Prostate gland (tissue), 2 donors: ENCODE measurements at regions not wholly inside any gene's neighbourhood (a gene's known extent, or its start where the extent isn't known, plus 50 kb on each side); places are given as distances from the start of the nearest gene placed in this dataset.

ENCODE experiments used
- DNase-seq: peaks from one replicate; pipeline ENCODE4 v3.0.0-alpha.2; 2019; ENCODE audit warnings: low spot score
- H3K27ac ChIP-seq, 2 donors: fragments of 200-600 bp; sonication (generic); 2 replicates each; pipeline ENCODE4 v1.5.1; 2017 to 2019
- H3K27me3 ChIP-seq: fragments of 200-600 bp; sonication (generic); replicated peaks from 2 replicates; pipeline ENCODE4 v1.5.1; 2019; ENCODE audit not compliant: insufficient read depth
- H3K36me3 ChIP-seq, 2 donors: fragments of 200-600 bp; sonication (generic); 1 replicate in 1 of 2; 2 replicates in 1 of 2; pipeline versions ENCODE4 v1.5.1 to v1.8.1; 2017 to 2019
- H3K4me1 ChIP-seq: fragments of 200-600 bp; sonication (generic); replicated peaks from 2 replicates; pipeline ENCODE4 v1.5.1; 2019
- H3K4me3 ChIP-seq, 2 donors: fragments of 200-600 bp; sonication (generic); 2 replicates each; pipeline ENCODE4 v1.5.1; 2017 to 2019
- H3K9me3 ChIP-seq: fragments of 200-600 bp; sonication (generic); 2 replicates; pipeline ENCODE4 v1.5.1; 2017
- CTCF ChIP-seq, 4 experiments: fragments of 200-600 bp in 2 of 4; fragments of 450-650 bp in 2 of 4; sonication (generic) in 2 of 4; IDR thresholded peaks; 1 replicate in 3 of 4; 2 replicates in 1 of 4; pipeline ENCODE4 v1.5.1; 2016 to 2019; ENCODE audit warnings: antibody characterized with exemption in 4 of 4, mild to moderate bottlenecking in 2 of 4, moderate library complexity in 2 of 4
- POLR2A ChIP-seq: fragments of 450-650 bp; IDR thresholded peaks from one replicate; pipeline ENCODE4 v1.6.1; 2016; ENCODE audit warnings: antibody characterized with exemption, mild to moderate bottlenecking
- POLR2AphosphoS5 ChIP-seq: sonication (generic); formaldehyde crosslinking; IDR thresholded peaks from one replicate; pipeline ENCODE4 v1.6.1; 2017; ENCODE audit warnings: antibody characterized with exemption
- WGBS: methylation state at CpG from one replicate; pipeline ENCODE4 v1.1.5; 2018; 5-methylcytosine and 5-hydroxymethylcytosine counted together
- intact Hi-C: fragments of 100-400 bp; cut with DNase I; formaldehyde crosslinking; loops from one replicate; pipeline ENCODE4 v1.14.2; 2022

GRCh38 chr5:109476292-109476691 is 66.5 kb upstream of the PJA2 start:
- H3K9me3 ChIP-seq = no peaks in the 10 kb centered on the region
- no peak overlapping the region for H3K27ac ChIP-seq
- H3K4me1 ChIP-seq = no peaks in the 10 kb centered on the region
- no peaks in the 10 kb centered on the region for H3K36me3 ChIP-seq
- H3K4me3 ChIP-seq = no peak overlapping the region
- 61% methylated on average over 2 of the region's 2 CpGs for WGBS
- no peak for DNase-seq
- intact Hi-C loops = loop anchor here (10.0 kb wide), 1 partner anchor 791 kb away; no protein-coding TSS in a partner anchor
- no peak for TF ChIP-seq POLR2A
- TF ChIP-seq POLR2AphosphoS5 = no peak
- TF ChIP-seq CTCF (IDR thresholded peaks at IDR 0.05) = no peak
- H3K27me3 ChIP-seq = no peaks in the 10 kb centered on the region

GRCh38 chr5:109469896-109470662 is 60.3 kb upstream of the PJA2 start:
- Histone ChIP-seq H3K4me3 (no peak overlapping the region), H3K27me3 (no peaks in the 10 kb centered on the region), H3K27ac (no peak overlapping the region), H3K36me3 (no peaks in the 10 kb centered on the region), H3K9me3 (no peaks in the 10 kb centered on the region), H3K4me1 (no peaks in the 10 kb centered on the region)
- TF ChIP-seq CTCF (IDR thresholded peaks at IDR 0.05) = no peak
- TF ChIP-seq POLR2A = no peak
- no peak for TF ChIP-seq POLR2AphosphoS5
- intact Hi-C loops = loop anchor here (10.0 kb wide), 1 partner anchor 785 kb away; no protein-coding TSS in a partner anchor
- WGBS = 74% methylated on average over 1 of the region's 1 CpG
- no peak for DNase-seq

GRCh38 chr5:109468737-109469420 is 59.1 kb upstream of the PJA2 start:
- WGBS = 41% methylated on average over 4 of the region's 4 CpGs
- no peaks in the 10 kb centered on the region for H3K36me3 ChIP-seq
- no peaks in the 10 kb centered on the region for H3K27me3 ChIP-seq
- no peaks in the 10 kb centered on the region for H3K4me1 ChIP-seq
- no peaks in the 10 kb centered on the region for H3K9me3 ChIP-seq
- TF ChIP-seq CTCF (IDR thresholded peaks at IDR 0.05) (peak; percentile 67 to 91 (median 80)), POLR2AphosphoS5 (peak; percentile 96), POLR2A (no peak)
- peak; percentile 97 for DNase-seq
- no peak overlapping the region for H3K4me3 ChIP-seq
- intact Hi-C loops = no loop called here
- H3K27ac ChIP-seq = no peak overlapping the region

- Histone ChIP-seq H3K4me1 (no peaks in the 10 kb centered on the region), H3K27me3 (no peaks in the 10 kb centered on the region), H3K9me3 (no peaks in the 10 kb centered on the region), H3K36me3 (no peaks in the 10 kb centered on the region), H3K27ac (no peak overlapping the region), H3K4me3 (no peak overlapping the region)
- TF ChIP-seq CTCF (IDR thresholded peaks at IDR 0.05) (no peak), POLR2A (no peak), POLR2AphosphoS5 (no peak)
- WGBS = 73% methylated on average over 1 of the region's 1 CpG
- intact Hi-C loops = no loop called here
- no peak for DNase-seq
These were observed 58.5 kb upstream of the PJA2 start for GRCh38 chr5:109468288-109468676.
